Neural cell (in vitro differentiated cells): ENCODE measurements at regions not wholly inside any gene's neighbourhood (a gene's known extent, or its start where the extent isn't known, plus 50 kb on each side); places are given as distances from the start of the nearest gene placed in this dataset.

Experiments used
- H2AFZ ChIP-seq: fragments of 200-600, 300-800 bp; sonication (generic), shearing (Covaris generic); 2 replicates; pipeline ENCODE4 v1.6.0; 2014; ENCODE audit warnings: low read depth, mild to moderate bottlenecking, antibody characterized with exemption, low read length, moderate library complexity
- H3F3A ChIP-seq: fragments of 200-600 bp; shearing (Covaris generic); 2 replicates; pipeline ENCODE4 v1.6.1; 2016; ENCODE audit warnings: mild to moderate bottlenecking, moderate library complexity, mixed read lengths, antibody characterized with exemption, low read length; ENCODE audit not compliant: insufficient read depth, poor library complexity, severe bottlenecking
- H3K27ac ChIP-seq: fragments of 200-600, 300-800 bp; sonication (generic), shearing (Covaris generic); 2 replicates; pipeline ENCODE4 v1.5.1; 2014; ENCODE audit warnings: mild to moderate bottlenecking, low read length, moderate library complexity
- H3K27me3 ChIP-seq: fragments of 300-800, 200-600 bp; sonication (generic), shearing (Covaris generic); 2 replicates; pipeline ENCODE4 v1.6.0; 2014; ENCODE audit warnings: mild to moderate bottlenecking, low read depth, low read length, moderate library complexity; ENCODE audit not compliant: insufficient read depth
- H3K36me3 ChIP-seq: fragments of 300-800, 200-600 bp; sonication (generic), shearing (Covaris generic); 2 replicates; pipeline ENCODE4 v1.5.1; 2014; ENCODE audit warnings: mild to moderate bottlenecking, antibody characterized with exemption, low read length, moderate library complexity; ENCODE audit not compliant: insufficient read depth
- H3K4me2 ChIP-seq: fragments of 300-800, 200-600 bp; sonication (generic), shearing (Covaris generic); 2 replicates; pipeline ENCODE4 v1.6.0; 2014; ENCODE audit warnings: mild to moderate bottlenecking, low read length
- H3K4me3 ChIP-seq: fragments of 300-800, 200-600 bp; sonication (generic), shearing (Covaris generic); 2 replicates; pipeline ENCODE4 v1.5.1; 2014; ENCODE audit warnings: mild to moderate bottlenecking, low read length, moderate library complexity
- H3K79me2 ChIP-seq: fragments of 200-600 bp; shearing (Covaris generic); replicated peaks from 2 replicates; pipeline ENCODE4 v1.6.0; 2014; ENCODE audit warnings: mild to moderate bottlenecking, low read length, moderate library complexity; ENCODE audit not compliant: insufficient read depth
- H3K9ac ChIP-seq: fragments of 300-800, 200-600 bp; sonication (generic), shearing (Covaris generic); 2 replicates; pipeline ENCODE4 v1.6.1; 2016; ENCODE audit warnings: mild to moderate bottlenecking, low read length, mixed read lengths
- H3K9me2 ChIP-seq: fragments of 200-600 bp; shearing (Covaris generic); 2 replicates; pipeline ENCODE4 v1.6.1; 2016; ENCODE audit warnings: mild to moderate bottlenecking, low read length, mixed read lengths; ENCODE audit not compliant: insufficient read depth
- H3K9me3 ChIP-seq: fragments of 200-600, 300-800 bp; sonication (generic), shearing (Covaris generic); 2 replicates; pipeline ENCODE4 v1.6.1; 2016; ENCODE audit warnings: mild to moderate bottlenecking, mixed run types, low read length, moderate library complexity, mixed read lengths
- H4K20me1 ChIP-seq: fragments of 200-600 bp; shearing (Covaris generic); 2 replicates; pipeline ENCODE4 v1.6.1; 2016; ENCODE audit warnings: mild to moderate bottlenecking, mixed run types; ENCODE audit not compliant: insufficient read depth
- CTCF ChIP-seq: fragments of 450-650 bp; IDR thresholded peaks from 2 replicates; pipeline ENCODE4 v1.5.1; 2014; ENCODE audit warnings: antibody characterized with exemption, mild to moderate bottlenecking, moderate library complexity; ENCODE audit not compliant: poor library complexity, severe bottlenecking
- EP300 ChIP-seq: fragments of 450-650 bp; conservative IDR thresholded peaks from 2 replicates; pipeline ENCODE4 v1.6.1; 2014; ENCODE audit warnings: antibody characterized with exemption, mild to moderate bottlenecking, moderate library complexity; ENCODE audit not compliant: poor library complexity, severe bottlenecking
- EZH2 ChIP-seq: fragments of 200-600, 300-800 bp; shearing (Covaris generic), sonication (generic); IDR thresholded peaks from 2 replicates; pipeline ENCODE4 v1.6.1; 2014; ENCODE audit warnings: antibody characterized with exemption, low read length, borderline replicate concordance, mild to moderate bottlenecking; ENCODE audit not compliant: insufficient read depth, poor library complexity, severe bottlenecking
- MXI1 ChIP-seq: fragments of 450-650 bp; conservative IDR thresholded peaks from 2 replicates; pipeline ENCODE4 v1.6.1; 2014; ENCODE audit warnings: antibody characterized with exemption, mild to moderate bottlenecking; ENCODE audit not compliant: poor library complexity, severe bottlenecking
- POLR2AphosphoS5 ChIP-seq: IDR thresholded peaks from 2 replicates; pipeline ENCODE4 v1.6.1; 2012
- RAD21 ChIP-seq: fragments of 450-650 bp; conservative IDR thresholded peaks from 2 replicates; pipeline ENCODE4 v1.6.1; 2014; ENCODE audit warnings: antibody characterized with exemption, mild to moderate bottlenecking, moderate library complexity
- REST ChIP-seq: IDR thresholded peaks from 2 replicates; pipeline ENCODE4 v1.6.1; 2012; ENCODE audit warnings: borderline replicate concordance
- SMC3 ChIP-seq: fragments of 450-650 bp; conservative IDR thresholded peaks from 2 replicates; pipeline ENCODE4 v1.6.1; 2014; ENCODE audit warnings: antibody characterized with exemption, mild to moderate bottlenecking, moderate library complexity; ENCODE audit not compliant: poor library complexity
- TAF1 ChIP-seq: IDR thresholded peaks from 2 replicates; pipeline ENCODE4 v1.6.1; 2012; ENCODE audit warnings: low read depth

- Histone ChIP-seq H3K79me2 (no peaks in the 10 kb centered on the region), H3K36me3 (no peaks in the 10 kb centered on the region), H3K4me2 (no peak overlapping the region), H2AFZ (no peak overlapping the region), H3K9ac (no peak overlapping the region), H3K27ac (no peak overlapping the region), H4K20me1 (no peaks in the 10 kb centered on the region), H3K9me3 (no peaks in the 10 kb centered on the region), H3K27me3 (no peaks in the 10 kb centered on the region), H3K9me2 (no peaks in the 10 kb centered on the region), H3K4me3 (no peak overlapping the region), H3F3A (no peaks in the 10 kb centered on the region)
- TF ChIP-seq POLR2AphosphoS5 (no peak), TAF1 (no peak), CTCF (no peak), MXI1 (no peak), RAD21 (no peak), EP300 (no peak), REST (no peak), SMC3 (no peak), EZH2 (no peak)
Measured at GRCh38 chr2:126343136-126343535, 312.8 kb upstream of the GYPC start.

- H3K36me3 ChIP-seq: no peaks in the 10 kb centered on the region
- no peak overlapping the region for H3K9ac ChIP-seq
- H3K27me3 ChIP-seq: no peaks in the 10 kb centered on the region
- H3K27ac ChIP-seq: no peak overlapping the region
- H3K4me2 ChIP-seq: no peak overlapping the region
- no peaks in the 10 kb centered on the region for H3K9me3 ChIP-seq
- H3K4me3 ChIP-seq: no peak overlapping the region
- TF ChIP-seq RAD21: no peak
- TF ChIP-seq MXI1: no peak
- TF ChIP-seq REST: no peak
- TF ChIP-seq TAF1: no peak
- no peak for TF ChIP-seq EP300
- no peak for TF ChIP-seq EZH2
- TF ChIP-seq CTCF: no peak
- TF ChIP-seq SMC3: no peak
- no peak for TF ChIP-seq POLR2AphosphoS5
- no peak overlapping the region for H2AFZ ChIP-seq
- H3K79me2 ChIP-seq: no peaks in the 10 kb centered on the region
- H3K9me2 ChIP-seq: no peaks in the 10 kb centered on the region
- no peaks in the 10 kb centered on the region for H4K20me1 ChIP-seq
- H3F3A ChIP-seq: no peaks in the 10 kb centered on the region
Measured at GRCh38 chr2:126344493-126344892, 311.5 kb upstream of the GYPC start.
